ENCODE measurements at regions not wholly inside any gene's neighbourhood (a gene's known extent, or its start where the extent isn't known, plus 50 kb on each side); places are given as distances from the start of the nearest gene placed in this dataset.

DNA sequence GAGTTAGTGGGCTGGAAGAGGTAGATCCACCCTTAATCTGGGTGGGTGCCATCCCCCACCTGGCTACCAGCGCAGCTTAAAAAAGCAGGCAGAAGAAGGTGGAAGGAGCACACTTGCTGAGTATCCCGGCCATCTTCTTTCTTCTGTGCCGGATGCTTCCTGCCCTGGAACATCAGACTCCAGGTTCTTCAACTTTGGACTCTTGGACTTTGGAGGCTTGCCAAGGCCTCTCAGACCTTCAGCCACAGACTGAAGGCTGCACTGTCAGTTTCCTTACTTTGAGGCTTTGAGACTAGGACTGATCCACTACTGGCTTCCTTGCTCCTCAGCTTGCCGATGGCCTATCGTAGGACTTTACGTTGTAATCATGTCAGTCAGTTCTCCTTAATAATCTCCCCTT, 127.6 kb upstream of the GPC6 start:
- no peak for TF ChIP-seq POLR2A (IDR thresholded peaks at IDR 0.05)
- TF ChIP-seq CTCF (IDR thresholded peaks at IDR 0.05): no peak

All from body of pancreas (tissue), 4 donors.